HG03135 (cell line): ENCODE measurements at regions not wholly inside any gene's neighbourhood (a gene's known extent, or its start where the extent isn't known, plus 50 kb on each side); places are given as distances from the start of the nearest gene placed in this dataset.
"Not testable (repeated sequence)": the region's sequence is repeated elsewhere in the genome, so short reads cannot be mapped to it uniquely, and the experiment has no call there.

Experiments
- ATAC-seq: cut with Tn5 transposase; IDR thresholded peaks from one replicate; pipeline ENCODE4 v1.9.1; 2021; ENCODE audit warnings: mild to moderate bottlenecking, moderate library complexity; ENCODE audit not compliant: unreplicated experiment

- no peak for ATAC-seq
These were observed 310.7 kb upstream of the DPPA4 start for GRCh38 chr3:109648027-109648426.

- no peak for ATAC-seq
These were observed 318.9 kb upstream of the DPPA4 start for GRCh38 chr3:109656225-109656624.

GRCh38 chr3:109678600-109678999 lies 341.3 kb upstream of the DPPA4 start:
- no peak for ATAC-seq

GRCh38 chr3:109679664-109680063 lies 342.3 kb upstream of the DPPA4 start:
- no peak for ATAC-seq

- no peak for ATAC-seq
These were observed 346.4 kb upstream of the DPPA4 start for GRCh38 chr3:109683746-109684145.

- ATAC-seq = no peak
These were observed 348.0 kb upstream of the DPPA4 start for GRCh38 chr3:109685084-109686079.

GRCh38 chr3:109687626-109688025 lies 350.3 kb upstream of the DPPA4 start:
- no peak for ATAC-seq

GRCh38 chr3:109696932-109697331 lies 359.6 kb upstream of the DPPA4 start:
- no peak for ATAC-seq

- ATAC-seq = peak; percentile 67
These were observed 364.9 kb upstream of the DPPA4 start for GRCh38 chr3:109702252-109702651.

- ATAC-seq = no peak
These were observed 365.6 kb upstream of the DPPA4 start for GRCh38 chr3:109702976-109703375.

- ATAC-seq = not testable (repeated sequence)
These were observed 367.8 kb upstream of the DPPA4 start for GRCh38 chr3:109705133-109705532.

- ATAC-seq = no peak
These were observed 370.3 kb upstream of the DPPA4 start for GRCh38 chr3:109707617-109708016.

- no peak for ATAC-seq
These were observed 375.9 kb upstream of the DPPA4 start for GRCh38 chr3:109713288-109713687.

- ATAC-seq = no peak
These were observed 378.4 kb upstream of the DPPA4 start for GRCh38 chr3:109715707-109716106.

GRCh38 chr3:109718850-109719249 lies 381.5 kb upstream of the DPPA4 start:
- ATAC-seq = no peak

GRCh38 chr3:109728861-109729494 lies 391.6 kb upstream of the DPPA4 start:
- ATAC-seq = no peak

GRCh38 chr3:109731639-109732473 lies 394.5 kb upstream of the DPPA4 start:
- ATAC-seq = peak; percentile 87

- ATAC-seq = no peak
These were observed 406.6 kb upstream of the DPPA4 start for GRCh38 chr3:109743981-109744380.

- ATAC-seq = no peak
These were observed 435.2 kb upstream of the DPPA4 start for GRCh38 chr3:109772520-109772919.

GRCh38 chr3:109774108-109774507 lies 436.8 kb upstream of the DPPA4 start:
- no peak for ATAC-seq

- ATAC-seq = no peak
These were observed 446.9 kb upstream of the DPPA4 start for GRCh38 chr3:109784285-109784684.
